A549 (cell line): ENCODE measurements at regions not wholly inside any gene's neighbourhood (a gene's known extent, or its start where the extent isn't known, plus 50 kb on each side); places are given as distances from the start of the nearest gene placed in this dataset.

ENCODE experiments used
- ATAC-seq, 2 experiments: fragments of 200-7000 bp in 1 of 2; fragments of >200 bp in 1 of 2; cut with Nextera tagmentation in 1 of 2; cut with Tn5 transposase in 1 of 2; 3 replicates each; pipeline versions ENCODE4 v1.8.0 to v1.9.1; 2018 to 2020; ENCODE audit warnings: mild to moderate bottlenecking in 1 of 2, moderate library complexity in 1 of 2
- CTCF ChIA-PET: fragments of 300-600 bp; sonication (Branson Sonifier 250); formaldehyde crosslinking; extraction: SDS; loops from one replicate; lab custom pipeline; 2021; ENCODE audit warnings: antibody characterized with exemption, inconsistent platforms; lab: Yijun Ruan, JAX
- POLR2A ChIA-PET: fragments of 350-600 bp; formaldehyde crosslinking; extraction: SDS; loops from one replicate; lab custom pipeline; 2021; ENCODE audit warnings: antibody characterized with exemption, inconsistent platforms; lab: Yijun Ruan, JAX
- DNase-seq, 2 experiments: peaks; one replicate each; pipeline versions ENCODE4 v3.0.0 to v3.0.0-alpha.2; 2011 to 2016; ENCODE audit warnings: low read depth in 1 of 2, low spot score in 1 of 2
- FAIRE-seq: peaks from 2 replicates; lab custom pipeline; 2011; peaks lifted over from hg19 to GRCh38; lab: Jason Lieb, UNC
- H3K27ac ChIP-seq, 2 experiments: fragments of >200 bp; sonication (Bioruptor Twin); formaldehyde crosslinking; 3 replicates each; pipeline ENCODE4 v1.5.1; 2016 to 2017
- H3K4me1 ChIP-seq: fragments of >200 bp; sonication (Bioruptor Twin); formaldehyde crosslinking; 3 replicates; pipeline ENCODE4 v1.6.1; 2016
- H3K4me2 ChIP-seq: fragments of >200 bp; sonication (Bioruptor Twin); formaldehyde crosslinking; 3 replicates; pipeline ENCODE4 v1.6.1; 2016
- H3K4me3 ChIP-seq: fragments of >200 bp; sonication (Bioruptor Twin); formaldehyde crosslinking; 3 replicates; pipeline ENCODE4 v1.5.1; 2016
- H3K9me3 ChIP-seq: fragments of >200 bp; sonication (Bioruptor Twin); formaldehyde crosslinking; 3 replicates; pipeline ENCODE4 v1.6.1; 2016
- ATOH8 ChIP-seq: fragments of 250-450 bp; sonication (Bioruptor Pico); IDR thresholded peaks from 2 replicates; pipeline ENCODE4 v1.5.0; 2020; ENCODE audit warnings: low read depth, mild to moderate bottlenecking, moderate library complexity
- BHLHE40 ChIP-seq: IDR thresholded peaks from 2 replicates; pipeline ENCODE4 v1.6.1; 2012; ENCODE audit warnings: low read depth, low read length, inconsistent platforms
- CBX8 ChIP-seq: fragments of 200-600 bp; sonication (generic); IDR thresholded peaks from 2 replicates; pipeline ENCODE4 v1.6.1; 2016
- CEBPB ChIP-seq, 2 experiments: fragments of >200 bp in 1 of 2; sonication (Bioruptor Twin) in 1 of 2; formaldehyde crosslinking in 1 of 2; IDR thresholded peaks; 2 replicates each; pipeline ENCODE4 v1.6.1; 2012 to 2016
- CTCF ChIP-seq: fragments of >200 bp; sonication (Bioruptor Twin); formaldehyde crosslinking; IDR thresholded peaks from 3 replicates; pipeline ENCODE4 v1.5.1; 2016
- EHF ChIP-seq: fragments of 250-450 bp; sonication (Bioruptor Pico); IDR thresholded peaks from 2 replicates; pipeline ENCODE4 v1.5.0; 2020; ENCODE audit warnings: mild to moderate bottlenecking
- ELK1 ChIP-seq: fragments of 150-350 bp; IDR thresholded peaks from 2 replicates; pipeline ENCODE4 v1.6.1; 2014; ENCODE audit warnings: low read depth, mild to moderate bottlenecking, low read length
- ESRRA ChIP-seq: fragments of 150-350 bp; IDR thresholded peaks from 2 replicates; pipeline ENCODE4 v1.6.1; 2014; ENCODE audit warnings: mild to moderate bottlenecking, low read length, borderline replicate concordance
- FOXS1 ChIP-seq: fragments of 250-450 bp; sonication (Bioruptor Pico); IDR thresholded peaks from 2 replicates; pipeline ENCODE4 v1.5.0; 2020; ENCODE audit warnings: mild to moderate bottlenecking, moderate library complexity
- HDAC2 ChIP-seq: fragments of 200-600 bp; sonication (generic); IDR thresholded peaks from 2 replicates; pipeline ENCODE4 v1.6.1; 2016
- HES2 ChIP-seq: fragments of >200 bp; sonication (Bioruptor Twin); formaldehyde crosslinking; IDR thresholded peaks from 2 replicates; pipeline ENCODE4 v1.6.1; 2016
- HMGXB4 ChIP-seq: fragments of 250-450 bp; sonication (Bioruptor Pico); IDR thresholded peaks from 2 replicates; pipeline ENCODE4 v1.5.0; 2021; ENCODE audit warnings: mild to moderate bottlenecking, moderate library complexity, borderline replicate concordance
- HOXB13 ChIP-seq: fragments of 250-450 bp; sonication (Bioruptor Pico); IDR thresholded peaks from 2 replicates; pipeline ENCODE4 v1.5.0; 2020; ENCODE audit warnings: low read depth, mild to moderate bottlenecking, moderate library complexity
- HOXB5 ChIP-seq: fragments of 250-450 bp; sonication (Bioruptor Pico); IDR thresholded peaks from 2 replicates; pipeline ENCODE4 v1.5.0; 2020; ENCODE audit warnings: mild to moderate bottlenecking, moderate library complexity
- JUNB ChIP-seq: fragments of >200 bp; sonication (Bioruptor Twin); formaldehyde crosslinking; IDR thresholded peaks from 2 replicates; pipeline ENCODE4 v1.6.1; 2016
- KDM5A ChIP-seq: fragments of 200-600 bp; sonication (generic); IDR thresholded peaks from 2 replicates; pipeline ENCODE4 v1.6.1; 2016; ENCODE audit warnings: antibody characterized with exemption, mild to moderate bottlenecking
- MAFK ChIP-seq: fragments of 450-650 bp; IDR thresholded peaks from 2 replicates; pipeline ENCODE4 v1.6.1; 2014; ENCODE audit not compliant: partially characterized antibody
- MAX ChIP-seq: IDR thresholded peaks from 2 replicates; pipeline ENCODE4 v1.6.1; 2012
- MYC ChIP-seq: IDR thresholded peaks from 2 replicates; pipeline ENCODE4 v1.6.1; 2012; ENCODE audit warnings: mild to moderate bottlenecking, inconsistent platforms, low read length, improper control_type of control experiment, borderline replicate concordance
- NFE2L2 ChIP-seq: fragments of 150-350 bp; conservative IDR thresholded peaks from 2 replicates; pipeline ENCODE4 v1.6.1; 2014; ENCODE audit warnings: low read length
- PHF8 ChIP-seq: fragments of 200-600 bp; sonication (generic); IDR thresholded peaks from 2 replicates; pipeline ENCODE4 v1.6.1; 2016; ENCODE audit warnings: low read depth, mild to moderate bottlenecking, antibody characterized with exemption, moderate library complexity, borderline replicate concordance
- POLR2A ChIP-seq: IDR thresholded peaks from 2 replicates; pipeline ENCODE4 v1.6.1; 2012; ENCODE audit warnings: mild to moderate bottlenecking, low read length
- RFX5 ChIP-seq: fragments of 450-650 bp; IDR thresholded peaks from 2 replicates; pipeline ENCODE4 v1.7.1; 2014; ENCODE audit warnings: antibody characterized with exemption, mild to moderate bottlenecking, moderate library complexity
- RNF2 ChIP-seq: fragments of 200-600 bp; sonication (generic); IDR thresholded peaks from 2 replicates; pipeline ENCODE4 v1.6.1; 2016; ENCODE audit warnings: low read depth, mild to moderate bottlenecking, antibody characterized with exemption, moderate library complexity, borderline replicate concordance
- SMC3 ChIP-seq: fragments of >200 bp; sonication (Bioruptor Twin); formaldehyde crosslinking; IDR thresholded peaks from 3 replicates; pipeline ENCODE4 v1.6.1; 2018; ENCODE audit warnings: inconsistent platforms
- SREBF2 ChIP-seq: fragments of 450-650 bp; IDR thresholded peaks from 2 replicates; pipeline ENCODE4 v1.6.1; 2014; ENCODE audit warnings: mild to moderate bottlenecking, moderate library complexity
- TFCP2L1 ChIP-seq: fragments of 250-450 bp; sonication (Bioruptor Pico); IDR thresholded peaks from 2 replicates; pipeline ENCODE4 v1.5.0; 2021; ENCODE audit warnings: mild to moderate bottlenecking
- ZFP36 ChIP-seq: fragments of 450-650 bp; IDR thresholded peaks from 2 replicates; pipeline ENCODE4 v1.6.1; 2014; ENCODE audit warnings: borderline replicate concordance; ENCODE audit not compliant: partially characterized antibody
- WGBS: methylation state at CpG from one replicate; pipeline ENCODE4 v1.1.6; 2017; ENCODE audit errors: missing lambda C conversion rate; 5-methylcytosine and 5-hydroxymethylcytosine counted together

GRCh38 chr2:75765798-75766197, 55.1 kb upstream of the GCFC2 start:
- no peak for FAIRE-seq
- Histone ChIP-seq H3K27ac (no peak overlapping the region), H3K9me3 (no peaks in the 10 kb centered on the region), H3K4me1 (no peaks in the 10 kb centered on the region), H3K4me3 (no peak overlapping the region), H3K4me2 (no peak overlapping the region)
- no peak for DNase-seq
- CTCF ChIA-PET: interaction anchor here (0.6 kb wide), 1 partner anchor 868 kb away, joined by 4 read pairs; no protein-coding TSS in a partner anchor
- ATAC-seq: no peak
- POLR2A ChIA-PET: no interaction called here
- WGBS: 0% methylated on average over 1 of the region's 1 CpG
- no peak for TF ChIP-seq HOXB5
- no peak for TF ChIP-seq PHF8
- no peak for TF ChIP-seq HDAC2
- TF ChIP-seq ESRRA: no peak
- no peak for TF ChIP-seq TFCP2L1 (CRISPR knock-in tag)
- TF ChIP-seq CEBPB (IDR thresholded peaks at IDR 0.05): no peak
- TF ChIP-seq ZFP36: no peak
- no peak for TF ChIP-seq JUNB
- TF ChIP-seq ATOH8 (CRISPR knock-in tag): no peak
- TF ChIP-seq BHLHE40: no peak
- TF ChIP-seq CTCF: no peak
- no peak for TF ChIP-seq MYC
- no peak for TF ChIP-seq EHF
- TF ChIP-seq RFX5: no peak
- no peak for TF ChIP-seq FOXS1 (CRISPR knock-in tag)
- TF ChIP-seq MAFK: no peak
- no peak for TF ChIP-seq SMC3
- no peak for TF ChIP-seq NFE2L2
- TF ChIP-seq POLR2A: no peak

GRCh38 chr2:75764611-75765010, 53.9 kb upstream of the GCFC2 start:
- FAIRE-seq: no peak
- Histone ChIP-seq H3K27ac (no peak overlapping the region), H3K4me1 (no peaks in the 10 kb centered on the region), H3K4me3 (no peak overlapping the region), H3K9me3 (no peaks in the 10 kb centered on the region), H3K4me2 (no peak overlapping the region)
- DNase-seq: no peak
- ChIA-PET POLR2A (no interaction called here), CTCF (no interaction called here)
- TF ChIP-seq CBX8 (no peak), KDM5A (no peak), ELK1 (no peak), ATOH8 (CRISPR knock-in tag) (no peak), SREBF2 (no peak), RNF2 (no peak), TFCP2L1 (CRISPR knock-in tag) (no peak), RFX5 (no peak), CEBPB (IDR thresholded peaks at IDR 0.05) (no peak), HOXB13 (CRISPR knock-in tag) (no peak), HES2 (no peak), MAX (no peak), PHF8 (no peak), HMGXB4 (no peak)
- WGBS: 2% methylated on average over 3 of the region's 3 CpGs
- no peak for ATAC-seq
